ENCODE measurements at regions not wholly inside any gene's neighbourhood (a gene's known extent, or its start where the extent isn't known, plus 50 kb on each side); places are given as distances from the start of the nearest gene placed in this dataset.

DNA sequence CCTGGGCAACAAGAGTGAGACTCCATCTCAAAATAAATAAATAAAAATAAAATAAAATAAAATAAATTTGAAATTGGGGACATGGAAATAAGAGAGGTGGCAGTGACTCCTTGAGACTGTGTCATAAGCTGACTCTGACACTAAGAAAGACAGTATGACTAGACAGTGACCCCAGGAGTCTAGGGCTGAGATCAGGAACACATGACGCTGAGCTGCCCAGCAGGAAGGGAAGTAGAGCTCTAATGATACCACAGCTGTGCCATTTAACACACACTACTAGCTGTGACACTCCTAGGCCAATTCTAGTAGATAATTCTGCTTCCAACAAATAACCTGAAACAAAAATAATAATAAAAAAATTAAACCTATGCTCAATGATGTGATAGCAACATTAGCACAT, 293.0 kb downstream of the SEC61B start:
- TF ChIP-seq, protein P1, sequence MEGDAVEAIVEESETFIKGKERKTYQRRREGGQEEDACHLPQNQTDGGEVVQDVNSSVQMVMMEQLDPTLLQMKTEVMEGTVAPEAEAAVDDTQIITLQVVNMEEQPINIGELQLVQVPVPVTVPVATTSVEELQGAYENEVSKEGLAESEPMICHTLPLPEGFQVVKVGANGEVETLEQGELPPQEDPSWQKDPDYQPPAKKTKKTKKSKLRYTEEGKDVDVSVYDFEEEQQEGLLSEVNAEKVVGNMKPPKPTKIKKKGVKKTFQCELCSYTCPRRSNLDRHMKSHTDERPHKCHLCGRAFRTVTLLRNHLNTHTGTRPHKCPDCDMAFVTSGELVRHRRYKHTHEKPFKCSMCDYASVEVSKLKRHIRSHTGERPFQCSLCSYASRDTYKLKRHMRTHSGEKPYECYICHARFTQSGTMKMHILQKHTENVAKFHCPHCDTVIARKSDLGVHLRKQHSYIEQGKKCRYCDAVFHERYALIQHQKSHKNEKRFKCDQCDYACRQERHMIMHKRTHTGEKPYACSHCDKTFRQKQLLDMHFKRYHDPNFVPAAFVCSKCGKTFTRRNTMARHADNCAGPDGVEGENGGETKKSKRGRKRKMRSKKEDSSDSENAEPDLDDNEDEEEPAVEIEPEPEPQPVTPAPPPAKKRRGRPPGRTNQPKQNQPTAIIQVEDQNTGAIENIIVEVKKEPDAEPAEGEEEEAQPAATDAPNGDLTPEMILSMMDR (IDR thresholded peaks at IDR 0.05): no peak
- no peak for TF ChIP-seq POLR2A (IDR thresholded peaks at IDR 0.05)
